ENCODE measurements at regions not wholly inside any gene's neighbourhood (a gene's known extent, or its start where the extent isn't known, plus 50 kb on each side); places are given as distances from the start of the nearest gene placed in this dataset.

- no peak for DNase-seq
Measured at GRCh38 chr18:7358989-7359726, 128.3 kb downstream of the LRRC30 start.

- no peak for DNase-seq
Measured at GRCh38 chr18:7360606-7361170, 129.8 kb downstream of the LRRC30 start.

GRCh38 chr18:7363338-7363737 lies 132.4 kb downstream of the LRRC30 start:
- DNase-seq: no peak

DNA sequence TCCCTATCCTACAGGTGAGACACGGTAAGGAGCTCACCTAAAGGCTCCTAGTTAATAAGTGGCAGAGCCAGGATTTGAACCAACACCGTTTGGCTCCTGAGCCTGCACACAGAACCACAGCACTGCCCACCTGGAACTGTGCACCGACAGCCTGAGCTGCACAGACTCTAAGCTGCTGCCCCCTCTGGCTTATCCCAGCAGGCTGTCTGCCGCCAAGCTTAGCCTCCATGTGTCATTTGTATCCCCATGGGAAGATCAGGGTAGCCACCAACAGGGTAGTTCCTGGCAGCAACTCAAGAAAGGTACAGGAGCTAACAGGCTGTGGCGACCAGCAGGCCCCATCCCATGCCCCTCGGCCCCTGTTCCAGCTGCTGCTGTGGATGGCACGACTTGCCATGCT lies 135.7 kb downstream of the LRRC30 start:
- DNase-seq: no peak

DNA sequence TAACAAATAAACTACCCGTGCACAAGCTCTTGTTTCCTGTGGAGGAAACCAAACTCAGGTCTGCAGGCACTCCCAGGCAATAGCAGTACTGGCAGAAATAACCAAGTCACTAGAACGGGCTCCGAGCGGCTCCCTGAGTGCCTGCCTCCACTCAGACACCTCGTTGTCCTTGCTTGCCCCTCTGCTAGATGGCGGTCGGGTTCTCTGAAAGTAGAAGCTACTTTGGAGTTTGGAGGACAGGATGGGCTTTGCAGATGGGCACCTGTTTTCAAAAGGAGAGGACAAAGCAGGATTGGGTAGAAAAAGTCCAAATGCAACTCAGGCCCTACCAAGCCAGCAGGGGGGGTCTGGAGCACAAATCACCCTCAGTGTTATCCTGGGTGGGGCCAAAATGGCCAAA lies 136.4 kb downstream of the LRRC30 start:
- no peak for DNase-seq

- DNase-seq: no peak
Measured at GRCh38 chr18:7369006-7369405, 138.1 kb downstream of the LRRC30 start.

- DNase-seq: no peak
Measured at GRCh38 chr18:7370375-7370774, 139.5 kb downstream of the LRRC30 start.

GRCh38 chr18:7370802-7371201 lies 139.9 kb downstream of the LRRC30 start:
- no peak for DNase-seq

GRCh38 chr18:7373441-7373840 lies 142.6 kb downstream of the LRRC30 start:
- no peak for DNase-seq

- DNase-seq: no peak
Measured at GRCh38 chr18:7381307-7381706, 150.4 kb downstream of the LRRC30 start.

GRCh38 chr18:7382328-7383001 lies 151.6 kb downstream of the LRRC30 start:
- no peak for DNase-seq

DNA sequence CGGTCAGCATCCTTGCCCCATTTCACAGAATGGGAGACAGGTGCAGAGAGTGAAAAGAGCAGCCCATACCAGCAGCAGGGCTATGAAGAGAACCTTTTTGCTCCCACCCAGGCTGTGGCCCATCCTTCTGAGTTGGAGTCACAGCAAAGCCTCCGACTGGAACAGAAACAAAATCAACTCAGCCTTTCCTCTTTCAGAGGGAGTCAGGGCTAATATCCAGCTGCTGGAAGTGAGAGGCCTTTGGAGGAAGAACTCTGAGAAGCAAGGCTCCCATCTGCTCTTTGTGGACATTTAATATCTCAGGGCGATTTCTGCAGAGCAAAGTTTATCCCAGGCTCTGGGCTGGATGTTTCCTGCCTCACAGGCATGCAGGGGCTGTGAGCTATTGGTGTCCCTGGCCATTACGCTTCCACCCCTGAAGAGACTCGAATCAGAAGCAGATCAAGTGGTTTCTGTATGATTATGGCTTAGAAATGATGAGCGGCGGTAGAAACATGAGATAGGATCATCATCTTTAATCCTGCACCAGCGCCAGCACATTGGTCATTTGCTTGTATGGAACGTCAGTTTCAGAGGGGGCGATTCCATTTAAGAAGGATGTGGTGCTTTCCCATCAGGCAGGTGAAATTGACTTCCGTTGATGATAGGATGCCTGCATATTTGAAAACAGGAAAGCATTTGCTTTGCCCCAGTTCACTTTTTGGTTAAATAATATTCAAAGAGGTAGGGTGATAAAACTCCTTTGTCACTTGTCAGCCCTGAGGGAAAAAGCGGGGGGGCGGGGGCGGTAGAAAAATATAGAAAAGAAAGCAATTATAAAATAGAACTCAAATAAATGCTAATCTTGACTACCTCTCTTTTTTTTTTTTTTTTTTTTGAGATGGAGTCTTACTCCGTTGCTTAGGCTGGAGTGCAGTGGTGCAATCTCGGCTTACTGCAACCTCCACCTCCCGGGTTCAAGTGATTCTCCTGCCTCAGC lies 152.4 kb downstream of the LRRC30 start:
- DNase-seq: no peak

GRCh38 chr18:7388741-7389140 lies 157.9 kb downstream of the LRRC30 start:
- DNase-seq: peak; percentile 35

DNA sequence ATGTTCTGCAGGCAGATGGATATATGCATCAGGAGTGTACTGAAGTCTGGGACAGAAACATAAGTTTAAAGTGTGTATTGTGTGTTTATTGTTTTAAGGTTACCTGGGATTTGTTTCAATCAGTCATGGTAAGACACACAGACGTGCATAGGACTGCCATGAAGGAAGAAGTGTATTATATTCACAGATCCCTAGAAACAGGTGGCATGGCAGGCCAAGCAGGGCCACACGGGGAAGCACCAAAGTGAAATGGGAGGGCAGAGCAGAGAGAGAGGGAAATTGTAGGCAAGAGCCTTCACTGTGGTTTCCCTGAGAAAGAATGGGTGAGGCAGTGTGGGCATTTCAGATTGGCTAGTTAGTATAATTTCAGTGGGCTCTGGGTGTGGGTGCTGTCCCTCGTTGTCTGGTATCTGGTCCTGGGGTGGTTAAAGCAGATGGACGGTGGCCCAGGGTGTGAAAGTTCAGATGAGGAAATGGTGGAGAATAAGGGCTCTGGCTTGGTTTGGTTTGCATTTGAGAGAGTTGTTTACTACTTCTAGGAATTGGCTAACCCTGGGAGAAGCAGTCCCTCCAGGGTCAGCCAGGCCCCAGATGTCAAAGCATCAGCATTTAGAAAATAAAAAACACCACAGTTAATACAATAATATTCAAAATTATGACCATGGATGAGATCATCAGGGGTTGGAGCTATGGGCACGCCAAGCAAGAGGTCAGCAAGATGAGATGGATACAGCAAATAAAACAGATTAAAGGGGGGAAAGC lies 160.0 kb downstream of the LRRC30 start:
- DNase-seq: no peak

GRCh38 chr18:7393080-7393479 lies 162.2 kb downstream of the LRRC30 start:
- DNase-seq: no peak

GRCh38 chr18:7394050-7394659 lies 163.3 kb downstream of the LRRC30 start:
- DNase-seq: no peak

GRCh38 chr18:7395566-7395965 lies 164.7 kb downstream of the LRRC30 start:
- DNase-seq: no peak

GRCh38 chr18:7413906-7414305 lies 153.2 kb upstream of the PTPRM start:
- DNase-seq: no peak

- no peak for DNase-seq
Measured at GRCh38 chr18:7414459-7414858, 152.7 kb upstream of the PTPRM start.

DNA sequence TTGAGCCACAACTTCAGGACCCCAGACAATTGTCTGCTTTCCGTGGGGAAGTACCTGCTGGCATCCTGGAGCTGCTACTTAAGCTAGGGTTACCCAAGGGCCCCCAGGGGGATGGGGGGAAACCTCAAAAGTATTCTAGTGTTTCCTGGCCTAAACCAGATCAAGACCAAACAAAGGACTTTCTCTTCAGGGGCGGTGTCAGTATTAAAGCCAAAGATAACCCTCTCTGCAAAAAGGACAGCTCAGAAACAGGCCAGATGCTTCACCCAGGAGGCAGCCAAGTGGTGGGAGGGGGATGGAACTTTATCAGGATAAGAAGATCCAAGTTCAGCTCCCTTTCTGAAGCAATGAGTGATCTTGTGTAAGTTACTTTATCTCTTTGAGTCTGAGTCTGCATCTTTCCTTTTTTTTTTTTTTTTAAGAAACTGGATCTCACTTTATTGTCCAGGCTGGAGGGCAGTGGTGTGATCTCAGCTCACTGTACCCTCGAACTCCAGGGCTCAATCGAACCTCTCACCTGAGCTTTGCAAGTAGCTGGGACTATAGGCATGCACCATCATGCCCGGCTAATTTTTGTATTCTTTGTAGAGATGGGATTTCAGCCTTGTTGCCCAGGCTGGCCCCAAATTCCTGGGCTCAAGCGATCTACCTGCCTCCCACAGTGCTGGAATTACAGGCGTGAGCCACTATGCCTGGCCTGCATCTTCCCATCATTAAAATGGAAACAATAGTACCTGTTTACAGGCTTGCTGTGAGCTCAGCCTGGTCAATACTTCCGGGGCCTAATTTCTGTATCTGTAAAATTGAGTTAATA lies 151.8 kb upstream of the PTPRM start:
- DNase-seq: no peak

GRCh38 chr18:7417727-7418126 lies 149.4 kb upstream of the PTPRM start:
- DNase-seq: no peak

Data from NCI-H1105 treated with DMSO at 0.1 percent for 48 hours (cell line).